Progenitor cell of endocrine pancreas (in vitro differentiated cells): ENCODE measurements at regions not wholly inside any gene's neighbourhood (a gene's known extent, or its start where the extent isn't known, plus 50 kb on each side); places are given as distances from the start of the nearest gene placed in this dataset.

Source experiments
- DNase-seq: peaks from one replicate; pipeline ENCODE4 v3.0.0; 2021; ENCODE audit warnings: low spot score; ENCODE audit not compliant: unreplicated experiment
- H3K27ac Mint-ChIP-seq: 2 replicates; pipeline ENCODE4 v1.8.0; 2021; ENCODE audit warnings: mild to moderate bottlenecking, moderate library complexity, mixed read lengths
- H3K27me3 Mint-ChIP-seq: 2 replicates; pipeline ENCODE4 v1.8.0; 2021; ENCODE audit warnings: mixed read lengths
- H3K36me3 Mint-ChIP-seq: 2 replicates; pipeline ENCODE4 v1.8.0; 2022; ENCODE audit warnings: mixed read lengths; ENCODE audit not compliant: insufficient read depth
- H3K4me1 Mint-ChIP-seq: 2 replicates; pipeline ENCODE4 v1.8.0; 2021; ENCODE audit warnings: low read depth, mixed read lengths
- H3K4me3 Mint-ChIP-seq: 2 replicates; pipeline ENCODE4 v1.8.0; 2021; ENCODE audit warnings: low read depth, mild to moderate bottlenecking, moderate library complexity, mixed read lengths
- H3K9me3 Mint-ChIP-seq: 2 replicates; pipeline ENCODE4 v1.8.0; 2021; ENCODE audit warnings: low read depth, mixed read lengths
- CTCF ChIP-seq: fragments of 200-600 bp; sonication (generic); IDR thresholded peaks from one replicate; pipeline ENCODE4 v1.5.0; 2021; ENCODE audit warnings: antibody characterized with exemption, mild to moderate bottlenecking; ENCODE audit not compliant: unreplicated experiment

GRCh38 chr2:217282531-217282930 lies 422.7 kb upstream of the TNP1 start:
- no peak for TF ChIP-seq CTCF
- peaks cover 2% of the 10 kb centered on the region for H3K36me3 Mint-ChIP-seq
- no peaks in the 10 kb centered on the region for H3K27me3 Mint-ChIP-seq
- peaks cover 7% of the 10 kb centered on the region for H3K4me1 Mint-ChIP-seq
- no peak overlapping the region for H3K4me3 Mint-ChIP-seq
- H3K9me3 Mint-ChIP-seq: peaks cover 7% of the 10 kb centered on the region
- DNase-seq: no peak
- no peak overlapping the region for H3K27ac Mint-ChIP-seq

GRCh38 chr2:217279556-217279955 lies 419.7 kb upstream of the TNP1 start:
- Mint-ChIP-seq H3K27me3 (no peaks in the 10 kb centered on the region), H3K4me1 (peaks cover 3% of the 10 kb centered on the region), H3K27ac (no peak overlapping the region), H3K36me3 (no peaks in the 10 kb centered on the region), H3K4me3 (no peak overlapping the region), H3K9me3 (no peaks in the 10 kb centered on the region)
- DNase-seq: no peak
- TF ChIP-seq CTCF: no peak

- Mint-ChIP-seq H3K27me3 (no peaks in the 10 kb centered on the region), H3K4me3 (no peak overlapping the region), H3K27ac (no peak overlapping the region)
These were observed 419.3 kb upstream of the TNP1 start for GRCh38 chr2:217279140-217279539.

GRCh38 chr2:217277646-217278398 lies 418.0 kb upstream of the TNP1 start:
- no peak for TF ChIP-seq CTCF
- Mint-ChIP-seq H3K36me3 (no peaks in the 10 kb centered on the region), H3K9me3 (no peaks in the 10 kb centered on the region), H3K4me1 (peaks cover 6% of the 10 kb centered on the region), H3K27me3 (no peaks in the 10 kb centered on the region), H3K4me3 (no peak overlapping the region), H3K27ac (no peak overlapping the region)
- DNase-seq: no peak

More at GRCh38 chr2:217279140-217279539, 419.3 kb upstream of the TNP1 start:
- H3K9me3 Mint-ChIP-seq: no peaks in the 10 kb centered on the region
- TF ChIP-seq CTCF: no peak
- H3K36me3 Mint-ChIP-seq: no peaks in the 10 kb centered on the region
- H3K4me1 Mint-ChIP-seq: peaks cover 3% of the 10 kb centered on the region
- no peak for DNase-seq

GRCh38 chr2:217276433-217276832 lies 416.6 kb upstream of the TNP1 start:
- peaks cover 9% of the 10 kb centered on the region for H3K4me1 Mint-ChIP-seq
- TF ChIP-seq CTCF: no peak
- no peak overlapping the region for H3K4me3 Mint-ChIP-seq
- no peak overlapping the region for H3K27ac Mint-ChIP-seq
- H3K9me3 Mint-ChIP-seq: no peaks in the 10 kb centered on the region
- DNase-seq: no peak
- no peaks in the 10 kb centered on the region for H3K36me3 Mint-ChIP-seq
- no peaks in the 10 kb centered on the region for H3K27me3 Mint-ChIP-seq
